Naive thymus-derived CD8-positive, alpha-beta T cell (primary cell): ENCODE measurements at regions not wholly inside any gene's neighbourhood (a gene's known extent, or its start where the extent isn't known, plus 50 kb on each side); places are given as distances from the start of the nearest gene placed in this dataset.

Experiments used
- ATAC-seq, 2 donors: fragments of 150-1000 bp; cut with Tn5 transposase in 1 of 2; sonication (Bioruptor Pico), chemical (Tn5 transposase) in 1 of 2; 1 replicate in 1 of 2; 2 replicates in 1 of 2; pipeline ENCODE4 v1.10.0; 2021; ENCODE audit warnings: mild to moderate bottlenecking in 2 of 2, moderate library complexity in 2 of 2
- POLR2A ChIA-PET: fragments of 350-600 bp; sonication (Branson Sonifier 250); formaldehyde crosslinking; loops from one replicate; lab custom pipeline; 2021; ENCODE audit warnings: antibody characterized with exemption; lab: Charles Lee
- DNase-seq, 10 donors: peaks; one replicate each; pipeline versions ENCODE4 v3.0.0 to v3.0.0-alpha.2; 2020 to 2022
- H3K27ac Mint-ChIP-seq, 10 donors: one replicate each; pipeline ENCODE4 v1.8.0; 2020 to 2022; ENCODE audit warnings: mild to moderate bottlenecking in 10 of 10, mixed read lengths in 10 of 10, moderate library complexity in 4 of 10, inconsistent platforms in 1 of 10
- H3K27me3 Mint-ChIP-seq, 5 donors: one replicate each; pipeline ENCODE4 v1.8.0; 2021 to 2022; ENCODE audit warnings: mixed read lengths in 5 of 5
- H3K36me3 Mint-ChIP-seq, 3 donors: one replicate each; pipeline ENCODE4 v1.8.0; 2020 to 2022; ENCODE audit warnings: mixed read lengths in 3 of 3, mild to moderate bottlenecking in 2 of 3, inconsistent platforms in 1 of 3
- H3K4me1 Mint-ChIP-seq, 4 donors: one replicate each; pipeline ENCODE4 v1.8.0; 2021 to 2022; ENCODE audit warnings: mixed read lengths in 4 of 4
- H3K4me3 Mint-ChIP-seq, 10 donors: one replicate each; pipeline ENCODE4 v1.8.0; 2020 to 2022; ENCODE audit warnings: mild to moderate bottlenecking in 10 of 10, mixed read lengths in 10 of 10, moderate library complexity in 6 of 10, inconsistent platforms in 1 of 10
- H3K9me3 Mint-ChIP-seq, 9 donors: one replicate each; pipeline ENCODE4 v1.8.0; 2020 to 2022; ENCODE audit warnings: mixed read lengths in 9 of 9, mild to moderate bottlenecking in 3 of 9, inconsistent platforms in 1 of 9, moderate library complexity in 1 of 9

GRCh38 chr6:132072831-132073230 is 121.7 kb upstream of the CCN2 start:
- DNase-seq (no peak), ATAC-seq (no peak)
- Mint-ChIP-seq H3K9me3 (peaks cover 0 to 3% (median 0%) of the 10 kb centered on the region in 9 donors), H3K4me3 (no peak overlapping the region), H3K4me1 (no peaks in the 10 kb centered on the region), H3K27me3 (peaks cover 0 to 5% (median 4%) of the 10 kb centered on the region in 5 donors), H3K27ac (no peak overlapping the region), H3K36me3 (no peaks in the 10 kb centered on the region)
- POLR2A ChIA-PET = no interaction called here

- Mint-ChIP-seq H3K27me3 (peaks cover 0 to 5% (median 4%) of the 10 kb centered on the region in 5 donors), H3K4me1 (no peaks in the 10 kb centered on the region), H3K9me3 (peaks cover 0 to 3% (median 0%) of the 10 kb centered on the region in 9 donors), H3K27ac (no peak overlapping the region), H3K36me3 (no peaks in the 10 kb centered on the region), H3K4me3 (no peak overlapping the region)
- POLR2A ChIA-PET = no interaction called here
- no peak for ATAC-seq
- DNase-seq = no peak
Measured at GRCh38 chr6:132072271-132072670, 121.1 kb upstream of the CCN2 start.

GRCh38 chr6:132070356-132070755 is 119.2 kb upstream of the CCN2 start:
- Mint-ChIP-seq H3K27ac (no peak overlapping the region), H3K27me3 (peaks cover 0 to 4% (median 0%) of the 10 kb centered on the region in 5 donors), H3K9me3 (peaks cover 0 to 4% (median 0%) of the 10 kb centered on the region in 9 donors), H3K36me3 (no peaks in the 10 kb centered on the region), H3K4me3 (no peak overlapping the region), H3K4me1 (no peaks in the 10 kb centered on the region)
- POLR2A ChIA-PET = no interaction called here
- DNase-seq (no peak), ATAC-seq (no peak)

GRCh38 chr6:132068766-132069165 is 117.6 kb upstream of the CCN2 start:
- ATAC-seq = no peak
- Mint-ChIP-seq H3K36me3 (no peaks in the 10 kb centered on the region), H3K27ac (no peak overlapping the region), H3K27me3 (peaks cover 0 to 4% (median 0%) of the 10 kb centered on the region in 5 donors), H3K4me3 (no peak overlapping the region), H3K9me3 (peaks cover 0 to 4% (median 0%) of the 10 kb centered on the region in 9 donors), H3K4me1 (no peaks in the 10 kb centered on the region)
- POLR2A ChIA-PET = no interaction called here
- no peak for DNase-seq

- Mint-ChIP-seq H3K27ac (no peak overlapping the region), H3K36me3 (no peaks in the 10 kb centered on the region), H3K4me1 (no peaks in the 10 kb centered on the region), H3K9me3 (peaks cover 0 to 4% (median 0%) of the 10 kb centered on the region in 9 donors), H3K4me3 (no peak overlapping the region), H3K27me3 (peaks cover 0 to 7% (median 0%) of the 10 kb centered on the region in 5 donors)
- POLR2A ChIA-PET = no interaction called here
- DNase-seq = no peak
- no peak for ATAC-seq
Measured at GRCh38 chr6:132067286-132067685, 116.1 kb upstream of the CCN2 start.

- DNase-seq (no peak), ATAC-seq (no peak)
- Mint-ChIP-seq H3K4me3 (no peak overlapping the region), H3K9me3 (peaks cover 0 to 4% (median 0%) of the 10 kb centered on the region in 9 donors), H3K27ac (no peak overlapping the region), H3K36me3 (no peaks in the 10 kb centered on the region), H3K4me1 (no peaks in the 10 kb centered on the region), H3K27me3 (peaks cover 0 to 8% (median 0%) of the 10 kb centered on the region in 5 donors)
- POLR2A ChIA-PET = no interaction called here
Measured at GRCh38 chr6:132065556-132065955, 114.4 kb upstream of the CCN2 start.

GRCh38 chr6:132063738-132064137 is 112.6 kb upstream of the CCN2 start:
- Mint-ChIP-seq H3K27me3 (peaks cover 0 to 8% (median 0%) of the 10 kb centered on the region in 5 donors), H3K4me1 (no peaks in the 10 kb centered on the region), H3K36me3 (no peaks in the 10 kb centered on the region), H3K27ac (no peak overlapping the region), H3K4me3 (no peak overlapping the region), H3K9me3 (peaks cover 0 to 4% (median 0%) of the 10 kb centered on the region in 9 donors)
- POLR2A ChIA-PET = no interaction called here
- no peak for ATAC-seq
- no peak for DNase-seq

GRCh38 chr6:132063204-132063603 is 112.0 kb upstream of the CCN2 start:
- H3K4me3 Mint-ChIP-seq = no peak overlapping the region
- H3K4me1 Mint-ChIP-seq = no peaks in the 10 kb centered on the region
- DNase-seq (no peak), ATAC-seq (no peak)
- H3K27me3 Mint-ChIP-seq = peaks cover 0 to 8% (median 0%) of the 10 kb centered on the region in 5 donors
- no peak overlapping the region for H3K27ac Mint-ChIP-seq
- peaks cover 0 to 4% (median 0%) of the 10 kb centered on the region in 9 donors for H3K9me3 Mint-ChIP-seq
- POLR2A ChIA-PET = no interaction called here
- H3K36me3 Mint-ChIP-seq = no peaks in the 10 kb centered on the region

- Mint-ChIP-seq H3K27me3 (peaks cover 0 to 8% (median 0%) of the 10 kb centered on the region in 5 donors), H3K27ac (no peak overlapping the region), H3K36me3 (no peaks in the 10 kb centered on the region), H3K4me3 (no peak overlapping the region), H3K9me3 (peaks cover 0 to 4% (median 0%) of the 10 kb centered on the region in 9 donors), H3K4me1 (no peaks in the 10 kb centered on the region)
- POLR2A ChIA-PET = no interaction called here
- DNase-seq (no peak), ATAC-seq (no peak)
Measured at GRCh38 chr6:132062626-132063025, 111.5 kb upstream of the CCN2 start.

- H3K4me1 Mint-ChIP-seq = no peaks in the 10 kb centered on the region
- POLR2A ChIA-PET = no interaction called here
- no peak overlapping the region for H3K4me3 Mint-ChIP-seq
- no peaks in the 10 kb centered on the region for H3K36me3 Mint-ChIP-seq
- H3K27ac Mint-ChIP-seq = no peak overlapping the region
- no peak for DNase-seq
- ATAC-seq = no peak
- H3K9me3 Mint-ChIP-seq = peaks cover 0 to 12% (median 0%) of the 10 kb centered on the region in 9 donors
- peaks cover 0 to 8% (median 0%) of the 10 kb centered on the region in 5 donors for H3K27me3 Mint-ChIP-seq
Measured at GRCh38 chr6:132061381-132061780, 110.2 kb upstream of the CCN2 start.

- POLR2A ChIA-PET = no interaction called here
- H3K27me3 Mint-ChIP-seq = peaks cover 0 to 4% (median 0%) of the 10 kb centered on the region in 5 donors
Measured at GRCh38 chr6:132060591-132060990, 109.4 kb upstream of the CCN2 start.

GRCh38 chr6:132058975-132059374 is 107.8 kb upstream of the CCN2 start:
- Mint-ChIP-seq H3K27ac (no peak overlapping the region), H3K27me3 (peaks cover 0 to 4% (median 0%) of the 10 kb centered on the region in 5 donors), H3K36me3 (peaks cover 0 to 4% (median 0%) of the 10 kb centered on the region in 3 donors), H3K4me3 (no peak overlapping the region), H3K9me3 (peaks cover 0 to 17% (median 2%) of the 10 kb centered on the region in 9 donors), H3K4me1 (no peaks in the 10 kb centered on the region)
- DNase-seq = no peak
- POLR2A ChIA-PET = no interaction called here
- ATAC-seq = no peak

More at GRCh38 chr6:132060591-132060990, 109.4 kb upstream of the CCN2 start:
- no peak overlapping the region for H3K4me3 Mint-ChIP-seq
- peaks cover 0 to 12% (median 2%) of the 10 kb centered on the region in 9 donors for H3K9me3 Mint-ChIP-seq
- ATAC-seq = no peak
- H3K4me1 Mint-ChIP-seq = no peaks in the 10 kb centered on the region
- DNase-seq = no peak
- H3K27ac Mint-ChIP-seq = no peak overlapping the region
- H3K36me3 Mint-ChIP-seq = no peaks in the 10 kb centered on the region

GRCh38 chr6:132054525-132054924 is 103.4 kb upstream of the CCN2 start:
- H3K36me3 Mint-ChIP-seq = peaks cover 0 to 4% (median 0%) of the 10 kb centered on the region in 3 donors
- H3K27ac Mint-ChIP-seq = no peak overlapping the region
- no peak overlapping the region for H3K4me3 Mint-ChIP-seq
- no peaks in the 10 kb centered on the region for H3K4me1 Mint-ChIP-seq
- peaks cover 0 to 3% (median 0%) of the 10 kb centered on the region in 5 donors for H3K27me3 Mint-ChIP-seq
- DNase-seq (no peak), ATAC-seq (no peak)
- H3K9me3 Mint-ChIP-seq = peaks cover 0 to 17% (median 2%) of the 10 kb centered on the region in 9 donors
- POLR2A ChIA-PET = no interaction called here

GRCh38 chr6:132053511-132053910 is 102.3 kb upstream of the CCN2 start:
- Mint-ChIP-seq H3K4me3 (no peak overlapping the region), H3K9me3 (peaks cover 0 to 17% (median 2%) of the 10 kb centered on the region in 9 donors), H3K36me3 (peaks cover 0 to 4% (median 0%) of the 10 kb centered on the region in 3 donors), H3K4me1 (no peaks in the 10 kb centered on the region), H3K27me3 (peaks cover 0 to 3% (median 0%) of the 10 kb centered on the region in 5 donors), H3K27ac (no peak overlapping the region)
- no peak for DNase-seq
- POLR2A ChIA-PET = no interaction called here
- no peak for ATAC-seq
